ENCODE measurements at regions not wholly inside any gene's neighbourhood (a gene's known extent, or its start where the extent isn't known, plus 50 kb on each side); places are given as distances from the start of the nearest gene placed in this dataset.
"Not testable (repeated sequence)": the region's sequence is repeated elsewhere in the genome, so short reads cannot be mapped to it uniquely, and the experiment has no call there.

- WGBS (ENCODE audit: extremely low coverage, insufficient read length, low lambda C conversion rate): no CpG with 5 or more reads among the region's 2 CpGs
- no peak for DNase-seq
- no peak overlapping the region for H2BK15ac ChIP-seq (ENCODE audit: low read depth, low read length)
- no peak overlapping the region for H3K56ac ChIP-seq (ENCODE audit: insufficient read length, low read depth, low read length)
- Mint-ChIP-seq H3K4me3 (no peak overlapping the region), H3K4me1 (peaks cover 2 to 3% of the 10 kb centered on the region in 2 experiments; a peak in 2 of 4 replicates), H3K36me3 (ENCODE audit: insufficient read depth in 1 of 3, low read depth in 3 of 3) (no peaks in the 10 kb centered on the region), H3K27me3 (ENCODE audit: low read depth) (peaks cover 4% of the 10 kb centered on the region), H3K9me3 (peaks cover 0 to 2% of the 10 kb centered on the region in 2 experiments; a peak in 2 of 5 replicates), H3K27ac (no peak overlapping the region)
- no peak overlapping the region for H2BK120ac ChIP-seq (ENCODE audit: low read depth, low read length, poor library complexity, severe bottlenecking)
- no peak overlapping the region for H3K18ac ChIP-seq (ENCODE audit: insufficient read length, low read depth, low read length)
- no peak overlapping the region for H3K4me2 ChIP-seq (ENCODE audit: insufficient read depth, insufficient read length, low read length)
- no peak overlapping the region for H2BK5ac ChIP-seq (ENCODE audit: insufficient read length, low read length)
- no peak overlapping the region for H3K23ac ChIP-seq (ENCODE audit: insufficient read length, low read depth, low read length)
- no peak overlapping the region for H4K91ac ChIP-seq (ENCODE audit: insufficient read length, low read depth, low read length)
- H4K5ac ChIP-seq (ENCODE audit: insufficient read length, low read depth, low read length): no peak overlapping the region
- H3T11ph ChIP-seq (ENCODE audit: low read length): no peak overlapping the region
- H2BK20ac ChIP-seq (ENCODE audit: low read depth, low read length, poor library complexity, severe bottlenecking): no peak overlapping the region
- H4K20me1 ChIP-seq (ENCODE audit: control insufficient read depth, insufficient read depth, insufficient read length): no peaks in the 10 kb centered on the region
- no peak overlapping the region for H2AK5ac ChIP-seq (ENCODE audit: insufficient read length, low read length)
- no peak for TF ChIP-seq CTCF (conservative IDR thresholded peaks at IDR 0.05)
- H2BK12ac ChIP-seq (ENCODE audit: insufficient read length, low read depth, low read length): no peak overlapping the region
- no peaks in the 10 kb centered on the region for H3K27me3 ChIP-seq (ENCODE audit: insufficient read depth, low read length)
- H3K14ac ChIP-seq (ENCODE audit: insufficient read depth, low read length): no peak overlapping the region
- no peak overlapping the region for H3K27ac ChIP-seq (ENCODE audit: insufficient read length, low read depth, low read length)
- no peaks in the 10 kb centered on the region for H3K79me1 ChIP-seq (ENCODE audit: insufficient read depth, low read depth, low read length, poor library complexity, severe bottlenecking)
- no peak overlapping the region for H2AFZ ChIP-seq (ENCODE audit: low read length)
- H3K23me2 ChIP-seq (ENCODE audit: insufficient read length, low read depth, low read length, poor library complexity, severe bottlenecking): no peaks in the 10 kb centered on the region
- no peak overlapping the region for H3K9ac ChIP-seq (ENCODE audit: extremely low read depth, insufficient read length, low read length)
- H3K79me2 ChIP-seq (ENCODE audit: insufficient read depth, low read length): no peaks in the 10 kb centered on the region
- H3K4ac ChIP-seq (ENCODE audit: low read depth, low read length): no peak overlapping the region
- no peak overlapping the region for H4K8ac ChIP-seq (replicated peaks; ENCODE audit: insufficient read length, low read depth, low read length)
- H3K4me1 ChIP-seq (ENCODE audit: insufficient read depth, low read length): no peaks in the 10 kb centered on the region
- no peaks in the 10 kb centered on the region for H3K9me3 ChIP-seq (ENCODE audit: control insufficient read depth, low read depth, low read length)
Measured at GRCh38 chr11:15361316-15361715, 246.6 kb downstream of the INSC start.

- not testable (repeated sequence) for H4K5ac ChIP-seq (ENCODE audit: insufficient read length, low read depth, low read length); H3K14ac ChIP-seq (ENCODE audit: insufficient read depth, low read length); H3K9ac ChIP-seq (ENCODE audit: extremely low read depth, insufficient read length, low read length); H2BK20ac ChIP-seq (ENCODE audit: low read depth, low read length, poor library complexity, severe bottlenecking); H3K9me3 Mint-ChIP-seq; H3K4me1 ChIP-seq (ENCODE audit: insufficient read depth, low read length); H3K18ac ChIP-seq (ENCODE audit: insufficient read length, low read depth, low read length); H4K8ac ChIP-seq (replicated peaks; ENCODE audit: insufficient read length, low read depth, low read length); H2AFZ ChIP-seq (ENCODE audit: low read length); H3T11ph ChIP-seq (ENCODE audit: low read length); H3K4ac ChIP-seq (ENCODE audit: low read depth, low read length); H2BK15ac ChIP-seq (ENCODE audit: low read depth, low read length); H3K23me2 ChIP-seq (ENCODE audit: insufficient read length, low read depth, low read length, poor library complexity, severe bottlenecking); H3K79me1 ChIP-seq (ENCODE audit: insufficient read depth, low read depth, low read length, poor library complexity, severe bottlenecking); H3K27ac ChIP-seq (ENCODE audit: insufficient read length, low read depth, low read length); H2BK12ac ChIP-seq (ENCODE audit: insufficient read length, low read depth, low read length); H3K9me3 ChIP-seq (ENCODE audit: control insufficient read depth, low read depth, low read length); H3K27ac Mint-ChIP-seq; H3K79me2 ChIP-seq (ENCODE audit: insufficient read depth, low read length); H3K4me2 ChIP-seq (ENCODE audit: insufficient read depth, insufficient read length, low read length); H3K27me3 ChIP-seq (ENCODE audit: insufficient read depth, low read length); H4K91ac ChIP-seq (ENCODE audit: insufficient read length, low read depth, low read length); H2AK5ac ChIP-seq (ENCODE audit: insufficient read length, low read length); H3K56ac ChIP-seq (ENCODE audit: insufficient read length, low read depth, low read length); H3K4me3 Mint-ChIP-seq; H2BK120ac ChIP-seq (ENCODE audit: low read depth, low read length, poor library complexity, severe bottlenecking); DNase-seq; H4K20me1 ChIP-seq (ENCODE audit: control insufficient read depth, insufficient read depth, insufficient read length); H2BK5ac ChIP-seq (ENCODE audit: insufficient read length, low read length); H3K36me3 Mint-ChIP-seq (ENCODE audit: insufficient read depth in 1 of 3, low read depth in 3 of 3); H3K23ac ChIP-seq (ENCODE audit: insufficient read length, low read depth, low read length)
- H3K4me1 Mint-ChIP-seq: peaks cover 17 to 25% of the 10 kb centered on the region in 2 experiments
- no CpG with 5 or more reads among the region's 5 CpGs for WGBS (ENCODE audit: extremely low coverage, insufficient read length, low lambda C conversion rate)
- H3K27me3 Mint-ChIP-seq (ENCODE audit: low read depth): peaks cover 14% of the 10 kb centered on the region
Measured at GRCh38 chr11:15365286-15365685, 250.6 kb downstream of the INSC start.

Data from H9 (cell line).